Stimulated activated CD8-positive, alpha-beta memory T cell treated with anti-CD3 and anti-CD28 coated beads, Interleukin-15, amount 100 ng/mL, for 1 hour (primary cell): ENCODE measurements at regions not wholly inside any gene's neighbourhood (a gene's known extent, or its start where the extent isn't known, plus 50 kb on each side); places are given as distances from the start of the nearest gene placed in this dataset.

Experiments used
- DNase-seq: peaks from one replicate; pipeline ENCODE4 v3.0.0-alpha.2; 2020; ENCODE audit warnings: low read depth

DNA sequence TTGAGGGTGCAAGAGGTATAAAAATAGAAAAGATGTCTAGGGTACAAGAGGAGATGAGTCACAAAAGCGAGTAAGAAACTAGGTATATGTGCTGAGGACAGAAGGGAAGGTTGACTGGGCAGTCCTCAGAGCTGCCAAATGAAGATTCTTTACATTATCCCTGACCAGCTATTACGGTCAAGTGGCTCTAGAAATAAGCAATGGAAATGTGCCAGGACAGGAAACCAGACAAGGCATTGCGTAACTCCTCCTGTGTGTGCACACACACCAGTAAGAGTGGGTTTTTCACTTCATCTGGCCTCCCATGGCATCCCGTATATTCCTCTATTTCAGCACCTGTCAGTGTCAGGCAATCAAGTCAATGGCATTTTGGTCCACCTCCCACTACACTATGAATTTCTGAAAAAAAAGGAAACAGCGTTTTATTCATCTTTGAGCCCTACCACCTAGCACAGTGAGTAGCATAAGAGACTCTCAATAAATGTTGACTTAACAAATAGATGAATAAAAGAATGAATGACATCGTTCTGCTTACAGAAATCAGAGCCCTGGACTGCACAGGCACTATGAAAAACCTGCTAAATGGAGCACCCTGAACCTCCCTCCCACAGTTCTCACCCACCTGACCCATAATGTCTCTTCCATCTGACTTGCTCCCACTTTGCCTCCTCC is 62.6 kb upstream of the KLF3 start:
- DNase-seq: no peak

GRCh38 chr4:38601916-38602291 is 62.1 kb upstream of the KLF3 start:
- no peak for DNase-seq

GRCh38 chr4:38603652-38604051 is 60.3 kb upstream of the KLF3 start:
- DNase-seq: no peak

- DNase-seq: no peak
Observed at GRCh38 chr4:38605181-38605752, 58.7 kb upstream of the KLF3 start.

GRCh38 chr4:38605753-38606586 is 58.0 kb upstream of the KLF3 start:
- DNase-seq: no peak

DNA sequence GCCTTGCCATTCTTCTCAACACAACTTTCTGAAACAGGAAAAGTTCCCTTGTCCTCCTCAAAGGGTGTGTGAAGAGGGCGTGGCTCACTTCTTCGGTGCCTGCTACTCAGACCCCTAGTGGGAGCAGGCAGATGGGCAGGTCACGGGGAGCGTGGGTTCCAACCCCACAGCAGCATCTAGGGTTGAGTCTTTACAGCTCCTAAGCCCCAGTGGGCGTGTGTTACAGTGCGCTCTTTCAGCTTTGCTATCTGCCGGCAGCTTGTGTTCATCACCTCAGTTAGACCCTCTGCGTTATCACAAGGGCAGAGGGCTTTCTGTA is 57.5 kb upstream of the KLF3 start:
- no peak for DNase-seq

DNA sequence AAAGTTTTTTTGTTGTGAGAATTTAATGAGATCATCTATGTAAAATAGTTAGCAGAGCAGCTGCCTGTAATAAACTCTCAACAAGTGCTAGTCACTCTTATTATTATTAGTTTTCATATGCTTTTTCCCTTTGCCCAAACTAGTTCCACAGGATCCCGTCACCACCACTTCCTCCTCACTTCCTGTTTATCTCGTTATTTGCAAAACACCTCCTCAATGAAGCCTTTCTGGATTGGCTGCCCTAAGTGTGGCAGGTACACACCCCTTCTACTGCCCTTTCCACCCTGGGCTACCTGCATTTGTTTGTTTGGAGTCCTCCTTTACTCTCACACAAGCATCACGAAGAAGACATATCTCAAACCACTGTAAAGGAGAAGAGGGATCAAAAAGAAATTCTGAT is 54.4 kb upstream of the KLF3 start:
- no peak for DNase-seq

DNA sequence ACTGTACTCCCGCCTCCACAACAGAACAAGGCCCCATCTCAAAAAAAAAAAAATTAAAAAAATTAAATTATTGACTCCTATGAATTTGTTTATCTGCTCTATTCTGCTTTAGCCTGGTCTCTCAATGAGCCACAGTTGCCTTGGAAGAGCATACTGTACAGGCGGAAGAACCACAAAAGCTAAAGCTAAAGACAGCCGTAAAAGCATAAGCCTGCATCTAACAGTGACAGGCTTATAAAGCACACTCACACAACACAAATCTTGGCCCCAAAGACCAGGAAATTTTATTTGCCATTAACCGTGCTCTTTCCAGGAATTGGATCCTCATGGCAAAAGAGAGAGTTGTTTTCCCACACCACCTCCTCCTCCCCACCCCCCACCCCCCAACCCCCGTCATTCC is 53.5 kb upstream of the KLF3 start:
- DNase-seq: no peak

GRCh38 chr4:38610966-38611431 is 53.0 kb upstream of the KLF3 start:
- DNase-seq: no peak

- DNase-seq: no peak
Observed at GRCh38 chr4:38611676-38612075, 52.3 kb upstream of the KLF3 start.

- DNase-seq: no peak
Observed at GRCh38 chr4:38612646-38613414, 51.2 kb upstream of the KLF3 start.
